PC-9 (cell line): ENCODE measurements at regions not wholly inside any gene's neighbourhood (a gene's known extent, or its start where the extent isn't known, plus 50 kb on each side); places are given as distances from the start of the nearest gene placed in this dataset.

Experiments
- BruUV-seq: library from RNA; stranded (reverse); fragments of 400-500 nt; replicated peaks from 2 replicates; lab custom pipeline; 2021; lab: Mats Ljungman, UMichigan
- CTCF ChIA-PET: fragments of 300-600 bp; sonication (Branson Sonifier 250); formaldehyde crosslinking; loops from one replicate; lab custom pipeline; 2022; ENCODE audit warnings: antibody characterized with exemption; lab: Charles Lee
- POLR2A ChIA-PET: fragments of 300-600 bp; sonication (Branson Sonifier 250); formaldehyde crosslinking; loops from one replicate; lab custom pipeline; 2022; ENCODE audit warnings: antibody characterized with exemption; ENCODE audit not compliant: unreplicated experiment; lab: Charles Lee
- DNase-seq, 2 experiments: peaks; one replicate each; pipeline versions ENCODE4 v3.0.0 to v3.0.0-alpha.2; 2015 to 2022; ENCODE audit warnings: mixed read lengths in 1 of 2
- H2AFZ ChIP-seq: fragments of 200-600 bp; sonication (generic); 2 replicates; pipeline ENCODE4 v1.8.1; 2017; ENCODE audit warnings: antibody characterized with exemption
- H3F3A ChIP-seq: fragments of 200-600 bp; sonication (generic); 2 replicates; pipeline ENCODE4 v1.8.1; 2017; ENCODE audit warnings: antibody characterized with exemption, mild to moderate bottlenecking, low read depth; ENCODE audit not compliant: insufficient read depth
- H3K27ac ChIP-seq: fragments of 200-600 bp; sonication (generic); 2 replicates; pipeline ENCODE4 v1.6.1; 2016; ENCODE audit warnings: mixed run types
- H3K27me3 ChIP-seq: fragments of 200-600 bp; sonication (generic); 2 replicates; pipeline ENCODE4 v1.6.1; 2016; ENCODE audit warnings: low read depth, mixed run types; ENCODE audit not compliant: insufficient read depth
- H3K36me3 ChIP-seq: fragments of 200-600 bp; sonication (generic); 2 replicates; pipeline ENCODE4 v1.6.1; 2016; ENCODE audit warnings: low read depth, mixed run types
- H3K4me1 ChIP-seq: fragments of 200-600 bp; sonication (generic); replicated peaks from 2 replicates; pipeline ENCODE4 v1.6.1; 2016; ENCODE audit warnings: mixed run types; ENCODE audit not compliant: insufficient read depth
- H3K4me2 ChIP-seq: fragments of 200-600 bp; sonication (generic); 2 replicates; pipeline ENCODE4 v1.6.1; 2017; ENCODE audit warnings: mixed run types
- H3K4me3 ChIP-seq: fragments of 200-600 bp; sonication (generic); 2 replicates; pipeline ENCODE4 v1.6.1; 2016; ENCODE audit warnings: mixed run types
- H3K79me2 ChIP-seq: fragments of 200-600 bp; sonication (generic); 2 replicates; pipeline ENCODE4 v1.6.1; 2017; ENCODE audit warnings: low read depth, mixed run types
- H3K9me2 ChIP-seq: fragments of 200-600 bp; sonication (generic); 2 replicates; pipeline ENCODE4 v1.8.1; 2017; ENCODE audit warnings: mild to moderate bottlenecking; ENCODE audit not compliant: insufficient read depth
- H3K9me3 ChIP-seq: fragments of 200-600 bp; sonication (generic); 2 replicates; pipeline ENCODE4 v1.8.1; 2016; ENCODE audit warnings: low read depth; ENCODE audit not compliant: insufficient read depth
- H4K20me1 ChIP-seq: fragments of 200-600 bp; sonication (generic); 2 replicates; pipeline ENCODE4 v1.8.1; 2017; ENCODE audit not compliant: insufficient read depth
- CTCF ChIP-seq: fragments of 200-600 bp; sonication (generic); conservative IDR thresholded peaks from 2 replicates; pipeline ENCODE4 v1.6.1; 2017; ENCODE audit warnings: mixed run types, antibody characterized with exemption, mild to moderate bottlenecking, moderate library complexity
- EZH2 ChIP-seq: fragments of 200-600 bp; sonication (generic); IDR thresholded peaks from 2 replicates; pipeline ENCODE4 v1.8.0; 2017; ENCODE audit warnings: antibody characterized with exemption, low read depth
- intact Hi-C: fragments of 100-400 bp; cut with micrococcal nuclease; formaldehyde crosslinking; loops from one replicate; pipeline ENCODE4 v1.10.0; 2022; ENCODE audit not compliant: unreplicated experiment

GRCh38 chr5:124315741-124316415, 430.6 kb downstream of the ZNF608 start:
- POLR2A ChIA-PET = interaction anchor here (0.8 kb wide), 1 partner anchor 568 kb away, joined by 6 read pairs; no protein-coding TSS in a partner anchor
- Histone ChIP-seq H3K9me3 (peaks cover 4% of the 10 kb centered on the region; the same call in 1 of the 2 replicates), H3K4me3 (no peak overlapping the region), H3F3A (no peaks in the 10 kb centered on the region), H3K27me3 (no peaks in the 10 kb centered on the region), H3K79me2 (no peaks in the 10 kb centered on the region), H3K36me3 (no peaks in the 10 kb centered on the region), H3K4me1 (no peaks in the 10 kb centered on the region), H3K27ac (no peak overlapping the region), H3K4me2 (no peak overlapping the region), H4K20me1 (no peaks in the 10 kb centered on the region), H3K9me2 (no peaks in the 10 kb centered on the region), H2AFZ (no peak overlapping the region)
- TF ChIP-seq EZH2 = no peak
- TF ChIP-seq CTCF = no peak
- DNase-seq = peak in 1 of 2 experiments; percentile 62
- BruUV-seq = no TSS peak
- CTCF ChIA-PET = no interaction called here
- intact Hi-C loops = no loop called here

DNA sequence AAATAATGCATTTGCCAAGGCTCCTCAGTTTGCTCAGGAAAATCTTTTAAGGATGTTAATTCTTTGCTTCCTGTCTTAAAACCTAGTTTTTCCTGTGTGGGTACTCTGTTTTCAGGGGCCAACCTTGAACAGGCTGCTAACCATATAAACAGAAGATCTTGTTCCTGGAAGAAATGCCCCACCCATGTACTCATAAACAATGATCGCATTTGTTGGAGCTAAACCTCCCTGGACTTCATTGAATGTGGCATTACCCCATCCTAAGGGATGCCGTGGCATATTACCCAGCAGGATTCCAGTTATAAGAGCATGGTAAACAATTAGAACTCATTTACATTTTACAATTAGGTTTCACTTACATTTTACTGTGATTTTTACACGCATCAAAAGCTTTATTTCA, 436.0 kb downstream of the ZNF608 start:
- H3K27me3 ChIP-seq = no peaks in the 10 kb centered on the region
- H4K20me1 ChIP-seq = no peaks in the 10 kb centered on the region
- H3K36me3 ChIP-seq = no peaks in the 10 kb centered on the region
- H3K4me1 ChIP-seq = no peaks in the 10 kb centered on the region
- H3K79me2 ChIP-seq = no peaks in the 10 kb centered on the region
- DNase-seq = no peak
- intact Hi-C loops = no loop called here
- H3K4me3 ChIP-seq = no peak overlapping the region
- H2AFZ ChIP-seq = no peak overlapping the region
- H3K9me2 ChIP-seq = no peaks in the 10 kb centered on the region
- no peaks in the 10 kb centered on the region for H3F3A ChIP-seq
- no peak overlapping the region for H3K27ac ChIP-seq
- H3K9me3 ChIP-seq = peaks cover 1% of the 10 kb centered on the region; the same call in 1 of the 2 replicates
- no TSS peak for BruUV-seq
- ChIA-PET CTCF (no interaction called here), POLR2A (no interaction called here)
- no peak overlapping the region for H3K4me2 ChIP-seq
- TF ChIP-seq EZH2 = no peak
- TF ChIP-seq CTCF = no peak

DNA sequence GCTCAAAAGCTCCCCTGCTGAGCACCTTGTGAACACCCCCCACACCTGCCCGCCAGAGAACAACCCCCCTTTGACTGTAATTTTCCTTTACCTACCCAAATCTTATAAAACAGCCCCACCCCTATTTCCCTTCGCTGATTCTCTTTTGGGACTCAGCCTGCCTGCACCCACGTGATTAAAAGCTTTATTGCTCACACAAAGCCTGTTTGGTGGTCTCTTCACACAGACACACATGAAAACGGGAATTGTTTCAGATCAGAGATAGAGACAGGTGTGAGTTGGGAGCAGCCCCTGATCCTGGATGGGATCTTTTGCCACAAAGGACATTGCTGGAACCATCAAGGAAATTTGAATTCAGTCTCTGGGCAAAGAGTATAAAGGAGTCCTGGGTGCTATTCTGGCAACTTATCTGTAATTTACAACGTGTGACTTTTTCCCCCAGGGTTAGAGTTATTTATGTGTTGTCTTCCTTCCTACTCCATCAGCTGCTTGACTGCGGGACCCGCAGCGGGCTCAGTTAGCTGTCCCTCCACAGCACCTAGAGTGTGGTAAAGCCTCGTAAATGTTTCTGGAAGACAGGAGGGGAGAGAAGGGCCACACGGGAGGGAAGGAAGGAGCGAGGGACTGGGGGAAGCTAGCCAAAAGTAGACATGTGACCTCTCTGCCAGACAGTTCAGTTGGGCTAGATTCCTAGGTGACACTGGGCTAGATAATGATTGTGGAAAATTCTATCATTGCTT, 437.0 kb downstream of the ZNF608 start:
- Histone ChIP-seq H3K4me2 (no peak overlapping the region), H3K4me3 (no peak overlapping the region), H4K20me1 (no peaks in the 10 kb centered on the region), H3K4me1 (no peaks in the 10 kb centered on the region), H3F3A (no peaks in the 10 kb centered on the region), H3K27ac (no peak overlapping the region), H3K36me3 (no peaks in the 10 kb centered on the region), H2AFZ (no peak overlapping the region; the same call in 1 of the 2 replicates), H3K9me2 (no peaks in the 10 kb centered on the region), H3K27me3 (no peaks in the 10 kb centered on the region), H3K9me3 (no peaks in the 10 kb centered on the region), H3K79me2 (no peaks in the 10 kb centered on the region)
- TF ChIP-seq CTCF (no peak), EZH2 (no peak)
- DNase-seq = no peak
- ChIA-PET CTCF (no interaction called here), POLR2A (no interaction called here)
- intact Hi-C loops = no loop called here
- no TSS peak for BruUV-seq
